HG02885 (cell line): ENCODE measurements at regions not wholly inside any gene's neighbourhood (a gene's known extent, or its start where the extent isn't known, plus 50 kb on each side); places are given as distances from the start of the nearest gene placed in this dataset.
"Not testable (repeated sequence)": the region's sequence is repeated elsewhere in the genome, so short reads cannot be mapped to it uniquely, and the experiment has no call there.

Experiments
- ATAC-seq: cut with Tn5 transposase; IDR thresholded peaks from one replicate; pipeline ENCODE4 v1.9.1; 2021; ENCODE audit warnings: mild to moderate bottlenecking; ENCODE audit not compliant: unreplicated experiment, poor library complexity

- no peak for ATAC-seq
Measured at GRCh38 chr4:54863571-54864255, 206.0 kb downstream of the KIT start.

DNA sequence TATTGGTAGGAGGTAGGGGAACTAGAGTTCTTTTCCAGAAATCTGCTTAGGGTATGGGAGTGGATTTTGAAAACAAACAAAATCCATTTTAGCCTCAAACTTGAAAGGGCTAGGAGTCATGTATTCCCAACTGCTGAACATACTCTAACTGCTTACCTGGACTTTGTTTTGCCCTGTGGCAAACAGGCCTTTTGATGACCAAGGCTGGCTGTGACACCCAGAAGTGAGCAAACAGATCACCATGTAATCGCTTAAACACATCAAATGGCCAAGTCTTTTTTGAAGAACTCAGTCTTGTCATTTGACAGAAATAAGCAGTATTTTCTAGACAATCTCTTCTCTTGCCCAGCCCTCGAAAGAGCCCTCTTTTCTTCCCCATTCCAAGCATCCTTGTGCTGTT, 203.4 kb downstream of the KIT start:
- no peak for ATAC-seq

DNA sequence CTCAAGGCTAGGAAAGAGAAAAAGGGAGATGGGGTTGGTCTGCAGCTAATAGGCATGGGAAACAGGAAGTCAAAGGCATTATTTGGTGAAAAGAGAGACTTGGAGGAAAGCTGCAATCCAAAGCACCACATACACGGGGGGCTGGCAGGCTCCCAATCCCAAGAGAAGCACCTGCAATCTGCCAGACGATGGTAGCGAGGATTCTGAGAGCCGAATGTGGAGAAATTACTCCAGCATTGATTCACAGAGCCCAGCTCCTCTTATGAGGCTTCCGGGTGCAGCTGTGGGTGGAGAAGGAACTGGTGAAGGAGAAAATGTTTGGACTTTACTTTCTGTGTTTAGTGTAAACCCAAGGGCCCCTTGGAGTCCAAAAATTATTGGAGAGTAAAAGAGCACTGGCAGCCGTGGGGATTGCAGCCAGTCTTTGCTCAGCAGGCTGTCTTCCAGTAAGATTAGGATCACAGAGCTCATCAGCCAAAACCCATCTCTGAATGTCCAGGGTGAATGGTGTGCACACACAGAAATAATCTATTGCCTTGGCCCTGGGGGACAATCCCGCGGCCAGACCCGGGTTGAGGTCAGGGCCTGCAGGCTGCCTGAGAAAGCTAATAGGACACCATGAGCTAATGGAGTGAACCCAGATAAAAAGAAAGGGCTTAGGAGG, 197.6 kb downstream of the KIT start:
- no peak for ATAC-seq

DNA sequence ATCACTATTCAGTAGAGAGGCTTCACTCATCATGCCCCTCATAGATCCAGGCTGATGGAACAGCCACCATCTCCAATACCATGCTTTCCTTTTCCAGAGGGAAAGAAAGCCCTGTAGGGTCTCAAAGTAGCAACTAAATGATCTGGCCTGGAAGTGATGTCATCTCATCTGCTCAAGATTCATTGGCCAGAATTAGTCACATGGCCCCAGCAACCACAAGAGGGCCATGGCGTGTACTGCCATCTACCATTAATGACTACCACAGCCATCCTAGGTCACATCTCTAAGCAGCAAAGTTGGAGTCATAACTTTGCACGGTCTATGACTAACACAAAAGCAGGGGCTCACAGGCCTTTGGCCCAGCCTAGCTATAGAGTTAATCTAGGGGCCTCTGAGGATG, 194.8 kb downstream of the KIT start:
- no peak for ATAC-seq

DNA sequence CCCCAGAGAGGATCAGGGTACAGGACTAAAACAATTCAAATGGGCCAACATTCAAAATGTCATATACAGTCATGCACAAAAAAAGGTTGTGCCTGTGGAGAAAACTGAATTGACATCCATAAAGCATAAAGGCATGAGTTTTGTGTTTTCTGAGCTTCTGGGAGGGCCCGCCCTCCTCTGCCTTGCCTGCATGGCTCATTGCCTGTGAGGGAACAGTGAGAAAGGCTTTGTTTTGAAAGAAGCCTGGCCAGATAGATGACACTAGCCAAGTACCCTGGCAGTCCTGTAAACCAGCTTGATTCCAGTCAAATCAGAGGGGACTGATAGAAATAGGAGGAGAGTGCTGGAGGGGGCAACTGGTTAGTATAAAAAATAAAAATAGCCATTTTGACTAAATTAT, 194.3 kb downstream of the KIT start:
- ATAC-seq, result no peak

- no peak for ATAC-seq
Measured at GRCh38 chr4:54844911-54845310, 187.2 kb downstream of the KIT start.

GRCh38 chr4:54843946-54844345, 186.2 kb downstream of the KIT start:
- no peak for ATAC-seq

DNA sequence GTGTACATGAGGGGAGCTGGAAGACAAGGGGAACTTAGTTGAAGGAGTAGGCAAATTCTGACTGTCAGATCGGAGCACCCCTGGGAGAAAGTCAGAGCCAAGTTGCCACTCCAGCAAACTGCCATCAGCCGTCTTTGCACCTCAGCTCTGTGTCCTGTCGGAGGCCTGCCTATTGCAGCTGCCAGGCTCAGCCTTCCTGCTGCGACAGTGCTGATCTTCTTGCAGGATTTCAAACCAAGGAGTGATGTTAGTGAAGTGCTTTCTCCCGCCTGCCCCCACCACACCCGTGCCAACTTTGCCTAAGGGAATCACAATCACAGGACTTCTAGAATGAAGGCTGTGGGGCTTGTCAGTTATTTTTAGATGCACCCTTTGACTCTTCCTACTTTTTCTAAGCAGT, 185.3 kb downstream of the KIT start:
- ATAC-seq, result no peak

GRCh38 chr4:54842656-54843055, 184.9 kb downstream of the KIT start:
- no peak for ATAC-seq

- no peak for ATAC-seq
Measured at GRCh38 chr4:54842226-54842625, 184.5 kb downstream of the KIT start.

DNA sequence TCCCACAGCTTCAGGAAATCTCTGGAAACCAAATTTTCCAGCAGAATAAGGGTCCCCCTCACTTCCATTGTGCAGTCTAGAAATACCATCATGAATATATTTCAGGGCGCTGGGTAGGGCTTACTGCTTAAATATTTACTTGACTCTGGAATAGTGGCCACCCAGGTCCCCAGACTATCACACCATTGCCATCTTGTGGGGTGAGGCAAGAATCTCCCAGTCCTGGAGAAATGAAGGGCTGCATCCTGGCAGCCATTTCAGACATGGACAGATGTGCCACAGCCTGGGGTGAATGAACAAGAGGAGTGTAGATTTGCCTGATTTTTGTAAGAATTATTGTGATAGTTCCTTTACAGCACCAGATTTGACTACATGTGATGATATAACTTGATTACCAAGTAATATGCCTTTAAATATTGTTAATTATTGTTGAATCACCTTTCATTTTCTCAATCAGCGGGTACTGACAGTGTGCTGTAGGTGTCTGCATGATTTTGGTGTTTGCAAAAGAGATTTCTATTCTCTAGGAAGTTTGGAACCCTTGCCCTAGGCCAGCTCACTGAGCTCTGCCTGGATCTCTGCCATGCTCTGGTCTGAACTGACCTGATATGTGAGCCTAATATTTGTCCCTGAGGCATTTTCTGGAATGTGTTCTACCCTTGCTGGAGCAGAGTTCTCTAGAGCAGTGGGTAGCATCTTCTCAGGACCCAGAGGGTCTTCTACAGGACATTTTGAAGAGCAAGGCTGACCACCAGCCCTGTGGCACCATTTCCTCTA, 183.4 kb downstream of the KIT start:
- ATAC-seq, result no peak

DNA sequence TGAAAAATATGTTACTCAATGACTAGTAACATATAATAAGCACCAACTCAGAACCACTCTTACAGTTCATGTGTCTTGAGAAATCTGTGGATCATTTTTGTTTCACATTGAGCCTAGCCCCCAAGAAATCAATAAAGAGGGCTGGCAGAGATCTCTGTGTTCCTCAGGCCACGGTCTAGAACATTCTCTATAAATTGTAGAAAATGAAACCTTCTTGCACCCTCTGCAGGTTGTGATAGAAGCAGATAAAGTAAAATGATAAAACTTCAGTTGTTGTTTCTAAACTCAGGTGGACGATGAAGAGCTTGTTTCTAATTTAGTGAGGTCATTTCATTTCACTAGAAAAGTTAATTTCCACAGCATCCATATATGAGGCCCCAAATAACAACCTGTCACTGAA, 182.7 kb downstream of the KIT start:
- ATAC-seq, result no peak

GRCh38 chr4:54838301-54838700, 180.5 kb downstream of the KIT start:
- ATAC-seq, result no peak

DNA sequence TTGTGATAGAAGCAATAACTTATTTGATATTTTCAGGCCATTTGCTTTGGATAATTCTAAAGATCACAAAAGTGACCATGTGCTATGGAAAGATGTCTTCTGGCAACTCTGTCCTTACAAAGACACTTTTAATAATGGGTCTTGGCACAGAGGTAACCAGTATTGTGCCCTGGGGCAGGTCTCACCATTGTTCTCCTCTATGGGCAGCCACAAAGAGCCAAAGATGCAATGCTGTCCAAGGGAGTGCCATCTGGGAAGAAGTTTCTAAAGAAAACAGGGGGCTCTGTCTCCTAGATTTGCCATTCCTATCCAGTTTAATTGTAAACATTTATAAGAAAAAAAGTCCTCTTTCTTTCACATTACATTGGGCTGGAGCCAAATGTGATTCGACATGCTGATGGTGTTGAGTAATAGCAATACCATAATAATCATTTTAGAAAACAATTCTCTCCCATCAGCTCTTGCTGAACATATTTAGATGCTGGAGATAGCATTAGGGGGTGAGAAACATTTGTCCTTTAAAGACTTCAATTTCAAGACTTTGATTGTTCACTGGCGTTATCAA, 179.9 kb downstream of the KIT start:
- ATAC-seq, result no peak

DNA sequence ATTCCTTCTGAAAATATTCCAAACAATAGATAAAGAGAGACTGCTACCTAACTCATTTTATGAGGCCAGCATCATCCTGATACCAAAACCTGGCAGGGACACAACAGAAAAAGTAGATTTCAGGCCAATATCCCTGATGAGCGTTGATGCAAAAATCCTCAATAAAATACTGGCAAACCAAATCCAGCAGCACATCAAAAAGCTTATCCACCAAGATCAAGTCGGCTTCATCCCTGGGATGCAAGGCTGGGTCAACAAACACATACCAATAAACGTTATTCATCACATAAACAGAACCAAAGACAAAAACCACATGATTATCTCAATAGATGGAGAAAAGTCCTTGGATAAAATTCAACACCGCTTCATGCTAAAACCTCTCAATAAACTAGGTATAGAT, 170.6 kb downstream of the KIT start:
- not testable (repeated sequence) for ATAC-seq

GRCh38 chr4:54823616-54824015, 165.9 kb downstream of the KIT start:
- no peak for ATAC-seq

- no peak for ATAC-seq
Measured at GRCh38 chr4:54819034-54819433, 161.3 kb downstream of the KIT start.

DNA sequence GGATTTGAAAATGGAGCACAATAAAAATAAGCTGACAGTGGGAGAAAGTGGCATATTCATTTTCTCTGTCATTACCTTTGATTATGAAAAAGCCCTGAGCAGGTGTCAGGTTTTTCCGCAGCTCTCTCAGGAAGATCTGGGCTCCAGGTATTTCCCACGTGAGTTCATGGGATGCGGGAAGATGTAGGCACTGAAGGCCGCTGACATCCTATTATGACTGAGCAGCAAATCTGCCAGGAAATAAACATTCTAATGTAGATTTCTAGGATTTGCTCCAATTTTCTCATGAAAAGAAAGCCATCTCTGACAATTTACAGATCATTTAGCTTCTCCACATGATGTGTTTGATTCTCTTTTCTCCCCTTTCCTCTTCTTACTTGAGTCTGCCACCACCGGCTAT, 160.7 kb downstream of the KIT start:
- ATAC-seq, result no peak

DNA sequence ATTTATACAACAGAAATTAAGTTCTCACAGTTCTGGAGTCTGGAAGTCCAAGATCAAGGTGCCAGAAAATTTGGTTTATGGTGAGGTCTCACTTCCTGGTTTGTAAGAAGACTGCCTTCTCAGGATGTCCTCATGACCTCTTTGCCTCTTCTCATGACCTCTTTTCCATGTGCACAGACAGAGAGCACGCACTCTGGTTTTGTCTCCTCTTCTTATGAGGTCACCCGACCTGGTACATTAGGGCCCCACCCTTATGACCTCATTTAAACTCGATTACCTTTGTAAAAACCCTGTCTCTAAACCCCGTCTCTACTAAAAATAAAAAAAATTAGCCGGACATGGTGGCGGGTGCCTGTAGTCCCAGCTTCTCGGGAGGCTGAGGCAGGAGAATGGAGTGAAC, 155.9 kb downstream of the KIT start:
- ATAC-seq, result no peak

- ATAC-seq, result no peak
Measured at GRCh38 chr4:54806351-54806750, 148.6 kb downstream of the KIT start.

GRCh38 chr4:54802336-54802735, 144.6 kb downstream of the KIT start:
- ATAC-seq, result no peak
